ENCODE measurements at regions not wholly inside any gene's neighbourhood (a gene's known extent, or its start where the extent isn't known, plus 50 kb on each side); places are given as distances from the start of the nearest gene placed in this dataset.
"Not testable (repeated sequence)": the region's sequence is repeated elsewhere in the genome, so short reads cannot be mapped to it uniquely, and the experiment has no call there.

- H3K27me3 Mint-ChIP-seq = no peaks in the 10 kb centered on the region
- ChIA-PET CTCF (no interaction called here), POLR2A (no interaction called here)
- DNase-seq = no peak
- peaks cover 15% of the 10 kb centered on the region for H3K9me3 Mint-ChIP-seq
- H3K27ac Mint-ChIP-seq = no peak overlapping the region
- H3K4me1 Mint-ChIP-seq = no peaks in the 10 kb centered on the region
- no peaks in the 10 kb centered on the region for H3K36me3 Mint-ChIP-seq (ENCODE audit: low read depth)
- H3K4me3 Mint-ChIP-seq = no peak overlapping the region
Measured at GRCh38 chr1:69077633-69078032, 490.1 kb upstream of the LRRC7 start.

DNA sequence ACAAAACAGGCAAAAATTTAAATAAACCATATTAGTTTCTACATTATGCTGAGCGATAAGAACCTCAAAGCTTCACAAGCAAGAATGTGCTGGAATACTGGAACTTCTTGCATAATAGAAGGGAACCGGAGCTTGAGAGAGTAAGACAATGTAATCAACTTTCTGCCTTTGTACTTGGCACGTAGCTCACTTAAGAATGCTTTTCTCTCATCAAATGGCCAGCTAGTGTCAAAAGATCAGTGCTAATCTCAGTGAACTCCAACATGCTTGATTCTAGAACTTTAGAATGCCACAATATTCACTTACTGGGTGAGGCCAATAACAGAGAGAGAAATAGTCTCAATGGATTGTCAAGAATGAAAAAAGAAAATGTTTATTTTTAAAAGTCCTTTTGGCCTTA lies 486.1 kb upstream of the LRRC7 start:
- Mint-ChIP-seq H3K4me1 (no peaks in the 10 kb centered on the region), H3K27ac (no peak overlapping the region), H3K4me3 (no peak overlapping the region), H3K36me3 (ENCODE audit: low read depth) (no peaks in the 10 kb centered on the region), H3K9me3 (peaks cover 6% of the 10 kb centered on the region), H3K27me3 (no peaks in the 10 kb centered on the region)
- ChIA-PET POLR2A (no interaction called here), CTCF (no interaction called here)
- no peak for DNase-seq

DNA sequence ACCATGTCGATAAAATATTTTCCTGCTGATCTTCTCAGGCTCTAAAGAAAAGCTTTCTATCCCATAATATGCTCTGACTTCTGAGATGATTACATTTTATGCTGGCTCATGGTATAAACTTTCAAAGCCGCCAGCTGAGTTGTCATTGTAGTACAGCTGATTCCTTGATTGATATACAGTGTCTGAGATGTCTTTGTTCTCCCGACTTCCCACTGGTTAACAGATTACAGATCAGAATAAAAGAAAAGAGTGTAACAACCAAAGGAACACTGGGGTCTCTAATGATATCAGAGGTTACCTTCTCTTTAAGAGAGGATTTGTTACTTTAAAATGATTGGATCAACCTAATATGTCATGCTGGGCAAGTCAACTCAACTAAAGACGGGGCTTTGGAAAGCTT lies 485.4 kb upstream of the LRRC7 start:
- POLR2A ChIA-PET = no interaction called here
- peaks cover 6% of the 10 kb centered on the region for H3K9me3 Mint-ChIP-seq
- no peak for DNase-seq

GRCh38 chr1:69086148-69086547 lies 481.6 kb upstream of the LRRC7 start:
- Mint-ChIP-seq H3K4me1 (no peaks in the 10 kb centered on the region), H3K36me3 (ENCODE audit: low read depth) (no peaks in the 10 kb centered on the region), H3K27ac (no peak overlapping the region), H3K27me3 (no peaks in the 10 kb centered on the region), H3K9me3 (peaks cover 8% of the 10 kb centered on the region), H3K4me3 (no peak overlapping the region)
- DNase-seq = no peak
- CTCF ChIA-PET = no interaction called here
- POLR2A ChIA-PET = no interaction called here

More for the DNA sequence above, 485.4 kb upstream of the LRRC7 start:
- Mint-ChIP-seq H3K36me3 (ENCODE audit: low read depth) (no peaks in the 10 kb centered on the region), H3K27me3 (no peaks in the 10 kb centered on the region), H3K4me1 (no peaks in the 10 kb centered on the region), H3K27ac (no peak overlapping the region), H3K4me3 (no peak overlapping the region)
- CTCF ChIA-PET = no interaction called here

GRCh38 chr1:69088571-69088970 lies 479.2 kb upstream of the LRRC7 start:
- CTCF ChIA-PET = no interaction called here
- no peak overlapping the region for H3K4me3 Mint-ChIP-seq

DNA sequence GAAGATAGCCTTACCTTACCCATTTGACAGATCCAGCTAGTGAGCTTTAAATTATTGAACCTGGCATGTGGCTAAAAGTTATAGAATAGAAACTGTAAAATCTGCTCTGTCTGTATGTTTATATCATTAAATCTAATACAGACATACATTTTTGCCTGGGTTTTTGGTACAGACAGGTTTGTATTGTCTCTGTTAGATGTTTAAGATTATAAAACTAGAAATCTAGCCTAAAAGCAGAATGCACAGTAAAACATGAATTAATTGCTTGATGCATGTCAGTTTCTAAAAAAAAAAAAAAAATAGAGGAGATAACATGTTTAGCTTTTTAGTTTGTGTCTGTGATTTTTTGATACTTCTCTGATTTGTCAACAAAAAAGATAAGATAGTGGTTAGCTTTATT lies 477.6 kb upstream of the LRRC7 start:
- ChIA-PET POLR2A (no interaction called here), CTCF (no interaction called here)
- no peak overlapping the region for H3K27ac Mint-ChIP-seq
- DNase-seq = no peak
- no peaks in the 10 kb centered on the region for H3K27me3 Mint-ChIP-seq
- peaks cover 8% of the 10 kb centered on the region for H3K9me3 Mint-ChIP-seq
- no peak overlapping the region for H3K4me3 Mint-ChIP-seq
- no peaks in the 10 kb centered on the region for H3K36me3 Mint-ChIP-seq (ENCODE audit: low read depth)
- H3K4me1 Mint-ChIP-seq = no peaks in the 10 kb centered on the region

More at GRCh38 chr1:69088571-69088970, 479.2 kb upstream of the LRRC7 start:
- Mint-ChIP-seq H3K9me3 (peaks cover 8% of the 10 kb centered on the region), H3K4me1 (no peaks in the 10 kb centered on the region), H3K27me3 (no peaks in the 10 kb centered on the region), H3K36me3 (ENCODE audit: low read depth) (no peaks in the 10 kb centered on the region), H3K27ac (no peak overlapping the region)
- DNase-seq = no peak
- POLR2A ChIA-PET = no interaction called here

DNA sequence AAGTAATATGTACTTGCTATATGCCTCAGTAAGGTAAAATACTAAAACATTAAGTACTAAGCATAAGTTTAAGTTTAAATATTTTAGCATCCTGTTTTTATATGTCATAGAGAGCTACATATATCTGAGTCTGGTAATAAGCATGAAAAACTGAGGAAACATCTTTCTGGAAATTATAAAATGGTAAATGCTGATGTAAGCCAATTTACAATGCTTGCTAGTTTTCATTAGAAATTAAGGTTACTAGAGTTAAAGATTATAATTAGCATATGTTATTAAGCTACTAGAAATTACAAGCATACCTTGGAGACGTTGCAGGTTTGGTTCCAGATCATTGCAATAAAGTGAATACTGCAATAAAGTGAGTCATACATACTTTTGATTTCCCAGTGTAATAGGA lies 477.0 kb upstream of the LRRC7 start:
- H3K4me3 Mint-ChIP-seq = no peak overlapping the region
- H3K4me1 Mint-ChIP-seq = no peaks in the 10 kb centered on the region
- DNase-seq = no peak
- ChIA-PET POLR2A (no interaction called here), CTCF (no interaction called here)
- H3K9me3 Mint-ChIP-seq = peaks cover 8% of the 10 kb centered on the region
- no peak overlapping the region for H3K27ac Mint-ChIP-seq
- H3K27me3 Mint-ChIP-seq = no peaks in the 10 kb centered on the region
- no peaks in the 10 kb centered on the region for H3K36me3 Mint-ChIP-seq (ENCODE audit: low read depth)

DNA sequence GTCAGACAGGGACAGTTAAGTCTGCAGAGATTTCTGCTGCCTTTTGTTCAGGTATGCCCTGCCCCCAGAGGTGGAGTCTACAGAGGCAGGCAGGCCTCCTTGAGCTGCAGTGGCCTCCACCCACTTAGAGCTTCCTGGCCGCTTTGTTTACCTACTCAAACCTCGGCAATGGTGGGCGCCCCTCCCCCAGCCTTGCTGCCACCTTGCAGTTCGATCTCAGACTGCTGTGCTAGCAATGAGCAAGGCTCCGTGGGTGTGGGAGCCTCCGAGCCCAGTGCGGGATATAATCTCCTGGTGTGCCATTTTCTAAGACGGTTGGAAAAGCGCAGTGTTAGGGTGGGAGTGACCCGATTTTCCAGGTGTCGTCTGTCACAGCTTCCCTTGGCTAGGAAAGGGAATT lies 465.7 kb upstream of the LRRC7 start:
- H3K4me1 Mint-ChIP-seq; CTCF ChIA-PET; H3K27ac Mint-ChIP-seq; H3K27me3 Mint-ChIP-seq; H3K36me3 Mint-ChIP-seq (ENCODE audit: low read depth); POLR2A ChIA-PET; DNase-seq; H3K4me3 Mint-ChIP-seq: not testable (repeated sequence)
- peaks cover 11% of the 10 kb centered on the region for H3K9me3 Mint-ChIP-seq

- Mint-ChIP-seq H3K27me3 (no peaks in the 10 kb centered on the region), H3K4me1 (no peaks in the 10 kb centered on the region), H3K9me3 (peaks cover 13% of the 10 kb centered on the region), H3K36me3 (ENCODE audit: low read depth) (no peaks in the 10 kb centered on the region), H3K4me3 (no peak overlapping the region), H3K27ac (no peak overlapping the region)
- no peak for DNase-seq
- ChIA-PET CTCF (no interaction called here), POLR2A (no interaction called here)
Measured at GRCh38 chr1:69103213-69103612, 464.5 kb upstream of the LRRC7 start.

DNA sequence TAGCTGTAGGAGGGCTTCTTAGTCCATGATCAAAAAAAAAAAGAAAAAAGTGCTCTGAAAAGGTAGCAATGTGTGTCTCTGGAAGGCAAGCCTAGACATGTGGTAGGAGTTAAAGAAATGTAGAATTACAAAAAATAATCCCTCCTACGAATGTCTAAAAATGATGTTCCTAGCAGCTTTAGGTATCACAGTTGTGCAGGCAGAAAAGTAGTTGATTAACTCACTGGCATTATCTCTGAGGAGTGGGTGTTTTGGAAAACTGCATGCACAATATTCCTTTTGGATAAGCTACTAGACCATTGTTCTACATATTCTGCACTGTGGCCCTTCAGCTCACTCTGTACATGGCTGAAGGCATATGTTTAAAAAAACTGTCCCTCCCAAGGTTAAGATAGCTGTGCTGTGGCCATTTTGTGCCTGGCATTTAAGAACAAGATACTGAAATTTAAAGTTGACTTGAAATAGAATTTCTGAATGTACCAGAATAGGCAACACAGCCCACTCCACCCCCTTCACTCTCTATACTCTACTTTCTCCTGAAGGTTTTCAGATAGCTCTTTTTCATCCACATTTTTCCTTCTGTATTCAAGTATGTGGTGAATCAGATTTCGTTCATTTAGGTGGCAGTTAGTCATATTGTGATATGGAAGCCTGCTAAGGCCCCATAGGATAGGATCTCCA lies 463.9 kb upstream of the LRRC7 start:
- Mint-ChIP-seq H3K9me3 (peaks cover 13% of the 10 kb centered on the region), H3K4me3 (no peak overlapping the region), H3K27ac (no peak overlapping the region), H3K27me3 (no peaks in the 10 kb centered on the region), H3K36me3 (ENCODE audit: low read depth) (no peaks in the 10 kb centered on the region), H3K4me1 (no peaks in the 10 kb centered on the region)
- ChIA-PET POLR2A (no interaction called here), CTCF (no interaction called here)
- no peak for DNase-seq

DNA sequence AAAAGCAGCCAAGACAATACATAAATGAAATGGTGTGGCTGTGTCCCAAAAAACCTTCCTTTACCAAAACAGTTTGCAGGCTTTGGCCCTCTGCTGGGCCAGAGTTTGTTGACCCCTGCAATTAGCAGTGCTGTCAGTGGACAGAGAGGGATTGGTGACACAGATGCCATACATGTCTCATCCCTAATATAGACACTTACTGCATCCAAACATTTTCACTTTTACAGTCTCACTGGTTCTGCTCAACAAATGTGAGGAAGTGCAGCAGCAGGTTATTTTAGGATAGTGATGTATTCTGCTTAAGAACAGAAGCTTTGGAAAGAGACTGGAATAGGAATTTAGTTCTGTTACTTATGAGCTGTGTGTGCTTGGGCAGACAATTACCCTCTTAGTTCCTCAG lies 462.8 kb upstream of the LRRC7 start:
- ChIA-PET POLR2A (no interaction called here), CTCF (no interaction called here)
- no peaks in the 10 kb centered on the region for H3K27me3 Mint-ChIP-seq
- no peak for DNase-seq
- peaks cover 13% of the 10 kb centered on the region for H3K9me3 Mint-ChIP-seq
- H3K4me1 Mint-ChIP-seq = no peaks in the 10 kb centered on the region
- H3K27ac Mint-ChIP-seq = no peak overlapping the region
- no peaks in the 10 kb centered on the region for H3K36me3 Mint-ChIP-seq (ENCODE audit: low read depth)
- no peak overlapping the region for H3K4me3 Mint-ChIP-seq

DNA sequence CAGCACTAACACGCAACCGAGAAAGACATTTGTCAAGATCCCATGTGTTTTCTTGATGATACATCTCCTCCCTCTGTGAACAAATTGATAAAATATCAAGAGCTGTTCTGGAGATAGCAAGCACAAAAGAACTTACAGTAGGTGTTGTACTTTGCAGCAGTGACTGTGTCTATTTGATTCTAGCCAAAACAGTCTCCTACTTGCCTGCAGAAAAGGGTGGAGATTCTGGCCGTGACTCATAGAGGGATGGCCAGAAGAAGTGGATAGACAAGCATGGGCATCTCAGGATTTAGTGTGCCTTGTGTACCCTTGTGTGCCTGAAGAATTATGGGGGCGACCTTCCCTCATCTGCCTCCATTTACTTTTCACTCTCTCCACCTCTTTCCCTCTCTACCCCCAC lies 458.4 kb upstream of the LRRC7 start:
- ChIA-PET CTCF (no interaction called here), POLR2A (no interaction called here)
- no peaks in the 10 kb centered on the region for H3K36me3 Mint-ChIP-seq (ENCODE audit: low read depth)
- no peak overlapping the region for H3K27ac Mint-ChIP-seq
- H3K4me1 Mint-ChIP-seq = no peaks in the 10 kb centered on the region
- no peaks in the 10 kb centered on the region for H3K27me3 Mint-ChIP-seq
- DNase-seq = no peak
- H3K9me3 Mint-ChIP-seq = peaks cover 4% of the 10 kb centered on the region
- H3K4me3 Mint-ChIP-seq = no peak overlapping the region

DNA sequence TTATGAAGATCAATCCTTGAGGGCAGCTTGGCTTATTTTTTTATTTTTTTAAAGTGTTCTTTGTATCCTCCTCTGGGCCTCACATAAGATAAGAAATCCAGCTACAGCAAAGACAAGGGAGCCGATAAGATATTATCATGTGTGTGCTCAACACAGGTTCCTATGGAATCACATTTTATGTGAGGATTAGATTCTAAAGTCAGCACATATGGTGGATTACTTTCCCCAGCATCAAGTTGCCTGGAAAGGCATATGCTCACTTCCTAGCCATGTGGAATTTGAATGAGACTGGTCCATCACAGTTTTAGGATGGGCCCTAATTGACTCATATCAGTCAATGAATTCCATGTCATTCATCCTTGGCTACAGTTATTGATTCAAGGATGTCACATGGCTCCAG lies 456.9 kb upstream of the LRRC7 start:
- H3K27me3 Mint-ChIP-seq = no peaks in the 10 kb centered on the region
- POLR2A ChIA-PET = no interaction called here
- H3K4me3 Mint-ChIP-seq = no peak overlapping the region
- no peak overlapping the region for H3K27ac Mint-ChIP-seq
- no peaks in the 10 kb centered on the region for H3K36me3 Mint-ChIP-seq (ENCODE audit: low read depth)
- DNase-seq = no peak
- H3K9me3 Mint-ChIP-seq = peaks cover 4% of the 10 kb centered on the region
- CTCF ChIA-PET = interaction anchor here (0.7 kb wide), 1 partner anchor 397 kb away, joined by 3 read pairs; no protein-coding TSS in a partner anchor
- H3K4me1 Mint-ChIP-seq = no peaks in the 10 kb centered on the region

DNA sequence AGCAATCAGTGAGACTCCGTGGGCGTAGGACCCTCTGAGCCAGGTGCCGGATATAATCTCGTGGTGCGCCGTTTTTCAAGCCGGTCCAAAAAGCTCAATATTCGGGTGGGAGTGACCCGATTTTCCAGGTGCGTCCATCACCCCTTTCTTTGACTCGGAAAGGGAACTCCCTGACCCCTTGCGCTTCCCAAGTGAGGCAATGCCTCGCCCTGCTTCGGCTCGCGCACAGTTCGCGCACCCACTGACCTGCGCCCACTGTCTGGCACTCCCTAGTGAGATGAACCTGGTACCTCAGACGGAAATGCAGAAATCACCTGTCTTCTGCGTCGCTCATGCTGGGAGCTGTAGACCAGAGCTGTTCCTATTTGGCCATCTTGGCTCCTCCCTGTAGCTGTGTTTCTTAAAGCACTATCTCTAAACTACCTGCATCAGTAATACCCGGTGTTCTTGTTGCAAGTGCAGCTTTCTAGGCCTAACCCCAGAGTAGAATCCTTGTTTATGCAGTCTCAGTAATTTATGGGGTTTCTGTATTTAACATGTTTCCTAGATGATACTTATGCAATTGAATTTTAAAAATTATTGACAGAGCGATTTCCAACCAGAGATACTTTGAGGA lies 447.5 kb upstream of the LRRC7 start:
- peaks cover 12% of the 10 kb centered on the region for H3K9me3 Mint-ChIP-seq
- POLR2A ChIA-PET; DNase-seq; H3K4me3 Mint-ChIP-seq; H3K27ac Mint-ChIP-seq; H3K4me1 Mint-ChIP-seq; H3K27me3 Mint-ChIP-seq; H3K36me3 Mint-ChIP-seq (ENCODE audit: low read depth); CTCF ChIA-PET: not testable (repeated sequence)

Measured in activated CD4-positive, alpha-beta memory T cell treated with anti-CD3 and anti-CD28 coated beads, Interleukin-2, amount 10 ng/mL, durations not matched to agents 7 days and 5 days (primary cell).